A673 (cell line): ENCODE measurements at regions not wholly inside any gene's neighbourhood (a gene's known extent, or its start where the extent isn't known, plus 50 kb on each side); places are given as distances from the start of the nearest gene placed in this dataset.

Experiments used
- BruUV-seq: library from RNA; stranded (reverse); fragments of 400-500 nt; replicated peaks from 2 replicates; lab custom pipeline; 2021; lab: Mats Ljungman, UMichigan
- CTCF ChIA-PET: fragments of 300-600 bp; sonication (Branson Sonifier 250); formaldehyde crosslinking; loops from one replicate; lab custom pipeline; 2022; ENCODE audit warnings: antibody characterized with exemption; lab: Charles Lee
- POLR2A ChIA-PET: fragments of 300-600 bp; sonication (Branson Sonifier 250); formaldehyde crosslinking; loops from one replicate; lab custom pipeline; 2022; ENCODE audit warnings: antibody characterized with exemption; ENCODE audit not compliant: low non-redundant PET; lab: Charles Lee
- DNase-seq: peaks from one replicate; pipeline ENCODE4 v3.0.0-alpha.2; 2015; ENCODE audit warnings: low spot score
- H3K27ac ChIP-seq: fragments of 200-600 bp; sonication (generic); 2 replicates; pipeline ENCODE4 v1.5.1; 2016; ENCODE audit warnings: mixed run types, low read depth, mild to moderate bottlenecking, mixed read lengths, antibody characterized with exemption, low read length; ENCODE audit not compliant: poor library complexity, severe bottlenecking
- H3K27me3 ChIP-seq: fragments of 200-600 bp; sonication (generic); replicated peaks from 2 replicates; pipeline ENCODE4 v1.6.1; 2017; ENCODE audit warnings: mixed run types, low read depth, mild to moderate bottlenecking, mixed read lengths, antibody characterized with exemption, low read length; ENCODE audit not compliant: insufficient read depth, poor library complexity
- H3K36me3 ChIP-seq: fragments of 200-600 bp; sonication (generic); 2 replicates; pipeline ENCODE4 v1.6.1; 2016; ENCODE audit warnings: mixed run types, mild to moderate bottlenecking, mixed read lengths, antibody characterized with exemption, low read length; ENCODE audit not compliant: insufficient read depth, poor library complexity, severe bottlenecking
- H3K4me1 ChIP-seq: fragments of 200-600 bp; sonication (generic); 2 replicates; pipeline ENCODE4 v1.6.1; 2017; ENCODE audit warnings: mixed run types, mild to moderate bottlenecking, mixed read lengths, antibody characterized with exemption, low read length; ENCODE audit not compliant: insufficient read depth, poor library complexity, severe bottlenecking
- H3K4me3 ChIP-seq: fragments of 200-600 bp; sonication (generic); 2 replicates; pipeline ENCODE4 v1.5.1; 2016; ENCODE audit warnings: low read depth, mixed run types, mild to moderate bottlenecking, mixed read lengths, low read length; ENCODE audit not compliant: poor library complexity, severe bottlenecking
- H3K9me3 ChIP-seq: fragments of 200-600 bp; sonication (generic); 2 replicates; pipeline ENCODE4 v1.6.1; 2016; ENCODE audit warnings: mixed run types, low read depth, mild to moderate bottlenecking, mixed read lengths, antibody characterized with exemption, low read length; ENCODE audit not compliant: poor library complexity, severe bottlenecking
- EZH2 ChIP-seq: fragments of 200-600 bp; sonication (generic); IDR thresholded peaks from 2 replicates; pipeline ENCODE4 v1.6.1; 2017; ENCODE audit warnings: borderline replicate concordance, low read depth, mild to moderate bottlenecking, mixed read lengths, antibody characterized with exemption, low read length; ENCODE audit not compliant: poor library complexity, severe bottlenecking
- intact Hi-C: fragments of 100-400 bp; cut with micrococcal nuclease; formaldehyde crosslinking; loops from one replicate; pipeline ENCODE4 v1.10.0; 2022; ENCODE audit not compliant: unreplicated experiment
- TF ChIP-seq, protein P1 (sequence below): fragments of 300-800, 200-600 bp; sonication (generic); conservative IDR thresholded peaks from 2 replicates; pipeline ENCODE4 v1.5.1; 2017; ENCODE audit warnings: low read depth, mild to moderate bottlenecking, antibody characterized with exemption, low read length, moderate library complexity, mixed read lengths

DNA sequence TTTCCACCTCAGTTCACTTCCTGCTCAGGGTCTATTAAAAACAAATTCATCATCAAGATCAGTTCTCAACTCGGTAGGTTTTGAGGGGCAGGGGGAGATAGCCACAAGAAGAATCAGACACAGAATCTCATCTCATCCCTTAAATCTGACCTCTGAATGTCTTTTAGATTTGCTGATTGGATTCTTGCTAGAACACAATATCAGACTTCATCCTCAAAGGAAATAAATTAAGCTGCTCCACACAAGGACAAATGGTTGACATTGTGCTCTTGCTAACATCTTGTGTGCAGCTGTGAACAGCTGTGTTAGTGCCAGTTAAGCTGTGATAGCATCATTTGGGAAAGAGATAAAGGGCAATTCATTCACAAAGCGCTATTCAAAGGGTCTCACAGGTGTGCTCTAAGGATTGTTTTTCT, 184.0 kb upstream of the ADAMTS9 start:
- intact Hi-C loops = no loop called here
- no peak for TF ChIP-seq EZH2
- TF ChIP-seq, protein P1, sequence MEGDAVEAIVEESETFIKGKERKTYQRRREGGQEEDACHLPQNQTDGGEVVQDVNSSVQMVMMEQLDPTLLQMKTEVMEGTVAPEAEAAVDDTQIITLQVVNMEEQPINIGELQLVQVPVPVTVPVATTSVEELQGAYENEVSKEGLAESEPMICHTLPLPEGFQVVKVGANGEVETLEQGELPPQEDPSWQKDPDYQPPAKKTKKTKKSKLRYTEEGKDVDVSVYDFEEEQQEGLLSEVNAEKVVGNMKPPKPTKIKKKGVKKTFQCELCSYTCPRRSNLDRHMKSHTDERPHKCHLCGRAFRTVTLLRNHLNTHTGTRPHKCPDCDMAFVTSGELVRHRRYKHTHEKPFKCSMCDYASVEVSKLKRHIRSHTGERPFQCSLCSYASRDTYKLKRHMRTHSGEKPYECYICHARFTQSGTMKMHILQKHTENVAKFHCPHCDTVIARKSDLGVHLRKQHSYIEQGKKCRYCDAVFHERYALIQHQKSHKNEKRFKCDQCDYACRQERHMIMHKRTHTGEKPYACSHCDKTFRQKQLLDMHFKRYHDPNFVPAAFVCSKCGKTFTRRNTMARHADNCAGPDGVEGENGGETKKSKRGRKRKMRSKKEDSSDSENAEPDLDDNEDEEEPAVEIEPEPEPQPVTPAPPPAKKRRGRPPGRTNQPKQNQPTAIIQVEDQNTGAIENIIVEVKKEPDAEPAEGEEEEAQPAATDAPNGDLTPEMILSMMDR = no peak
- Histone ChIP-seq H3K36me3 (no peaks in the 10 kb centered on the region), H3K27ac (no peak overlapping the region), H3K27me3 (no peaks in the 10 kb centered on the region), H3K9me3 (no peaks in the 10 kb centered on the region), H3K4me3 (no peak overlapping the region), H3K4me1 (no peaks in the 10 kb centered on the region)
- ChIA-PET POLR2A (no interaction called here), CTCF (no interaction called here)
- no peak for DNase-seq
- no TSS peak for BruUV-seq

DNA sequence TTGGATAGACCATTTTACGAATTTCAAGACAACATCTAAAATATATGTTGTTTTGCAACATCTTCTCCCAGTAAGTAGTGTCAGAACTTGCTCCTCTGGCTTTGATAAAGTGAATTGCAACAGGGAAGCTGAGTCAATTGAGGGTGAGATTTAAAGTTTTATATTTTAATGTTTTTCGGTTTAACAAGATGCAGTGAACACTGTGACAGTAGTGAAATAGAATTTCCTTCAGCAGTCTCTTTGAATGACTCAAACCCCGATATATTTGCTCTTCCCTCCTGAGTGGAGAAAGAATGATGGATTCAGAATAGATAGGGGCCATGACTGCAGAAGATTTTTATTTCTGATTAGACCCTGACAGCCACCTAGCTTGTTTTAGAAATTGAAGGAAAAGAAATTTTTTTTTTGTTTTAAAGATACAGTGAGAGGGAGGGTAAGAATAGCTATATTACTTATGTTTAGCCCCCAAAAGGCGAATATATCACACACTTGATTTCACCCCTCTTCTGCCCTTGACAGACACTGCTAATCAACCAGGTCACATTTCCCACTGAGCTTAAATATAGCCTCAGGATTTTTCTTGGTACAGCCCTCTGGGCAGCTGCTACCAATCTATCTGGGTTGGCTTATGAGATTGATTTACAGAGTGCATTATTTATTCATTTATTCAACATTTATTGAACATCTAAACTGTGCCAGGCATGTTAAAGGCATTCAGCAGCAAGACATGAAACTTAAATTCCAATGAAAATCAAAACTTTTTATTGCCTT, 183.3 kb upstream of the ADAMTS9 start:
- ChIA-PET POLR2A (no interaction called here), CTCF (no interaction called here)
- no peaks in the 10 kb centered on the region for H3K36me3 ChIP-seq
- no peak for DNase-seq
- no peak overlapping the region for H3K27ac ChIP-seq
- BruUV-seq = no TSS peak
- TF ChIP-seq EZH2 = no peak
- TF ChIP-seq, protein P1 = no peak
- no peaks in the 10 kb centered on the region for H3K4me1 ChIP-seq
- H3K27me3 ChIP-seq = no peaks in the 10 kb centered on the region
- no peak overlapping the region for H3K4me3 ChIP-seq
- no peaks in the 10 kb centered on the region for H3K9me3 ChIP-seq
- intact Hi-C loops = no loop called here

DNA sequence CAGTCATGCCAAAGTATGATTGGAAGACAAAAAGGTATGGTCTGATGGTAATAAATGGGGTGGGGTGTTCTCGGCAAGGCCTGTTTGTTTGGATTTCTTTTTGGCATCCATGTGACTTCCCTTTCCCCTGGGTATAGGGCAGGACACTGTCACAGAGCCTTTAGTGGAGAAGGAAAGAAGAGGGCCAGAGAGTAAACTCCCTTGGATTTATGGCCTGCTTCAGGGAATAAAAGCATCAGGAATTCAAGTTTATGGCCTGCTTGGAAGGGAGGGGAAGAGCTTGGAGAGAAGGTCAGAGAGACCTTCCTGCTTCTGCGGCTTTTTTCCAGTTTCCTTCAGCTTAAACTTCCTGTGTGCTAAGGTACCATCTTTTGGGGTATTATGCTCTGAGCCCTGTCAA, 179.4 kb upstream of the ADAMTS9 start:
- intact Hi-C loops = no loop called here
- DNase-seq = no peak
- ChIA-PET POLR2A (no interaction called here), CTCF (no interaction called here)
- no TSS peak for BruUV-seq
- H3K27me3 ChIP-seq = no peaks in the 10 kb centered on the region
- no peaks in the 10 kb centered on the region for H3K36me3 ChIP-seq
- H3K4me1 ChIP-seq = no peaks in the 10 kb centered on the region
- TF ChIP-seq EZH2 = no peak
- TF ChIP-seq, protein P1 = no peak
- no peak overlapping the region for H3K4me3 ChIP-seq
- no peaks in the 10 kb centered on the region for H3K9me3 ChIP-seq
- H3K27ac ChIP-seq = no peak overlapping the region
